PC-3 (cell line): ENCODE measurements at regions not wholly inside any gene's neighbourhood (a gene's known extent, or its start where the extent isn't known, plus 50 kb on each side); places are given as distances from the start of the nearest gene placed in this dataset.
"Not testable (repeated sequence)": the region's sequence is repeated elsewhere in the genome, so short reads cannot be mapped to it uniquely, and the experiment has no call there.

Source experiments
- EZH2phosphoT487 ChIP-seq: fragments of 300-600 bp; sonication (generic); IDR thresholded peaks from 2 replicates; pipeline ENCODE4 v1.6.1; 2018; ENCODE audit warnings: mild to moderate bottlenecking, antibody characterized with exemption, low read length, borderline replicate concordance
- TF ChIP-seq, protein P1 (sequence below): fragments of 300-600 bp; sonication (generic); conservative IDR thresholded peaks from 2 replicates; pipeline ENCODE4 v1.5.1; 2017; ENCODE audit warnings: antibody characterized with exemption, low read depth, mild to moderate bottlenecking, low read length

DNA sequence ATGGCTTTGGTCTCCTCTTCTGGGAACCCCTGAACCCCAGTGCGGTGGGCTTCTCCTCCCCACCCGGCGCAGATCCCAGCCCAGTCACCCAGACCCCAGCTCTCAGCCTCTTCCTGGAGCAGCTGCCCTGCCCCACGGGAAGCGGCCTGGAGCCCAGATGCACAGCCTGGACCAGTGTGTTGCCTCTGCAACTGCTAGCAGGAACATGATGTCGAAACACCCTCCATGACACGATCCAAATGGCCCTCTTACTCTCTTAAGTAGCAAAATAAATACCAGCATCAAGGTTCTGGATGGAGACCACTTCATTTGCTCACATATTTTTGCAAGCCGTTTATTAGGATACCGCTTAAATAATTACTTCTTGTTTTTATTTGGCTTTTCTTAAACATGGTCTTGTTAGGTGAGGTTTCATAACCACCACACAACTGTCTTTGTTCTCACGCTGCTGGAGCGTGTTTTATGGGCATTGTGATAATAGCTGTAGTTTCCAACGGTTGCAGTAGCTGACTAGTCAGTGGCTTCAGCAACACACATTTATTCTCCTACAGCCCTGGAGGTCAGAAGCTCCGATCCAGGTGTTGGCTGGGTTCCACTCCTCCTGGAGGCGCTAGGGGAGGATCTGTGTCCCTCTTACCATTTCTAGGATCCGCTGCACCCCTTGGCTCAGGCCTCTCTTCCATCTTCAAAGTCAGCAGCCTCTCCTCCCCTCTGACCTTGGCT is 5453.9 kb upstream of the TPTE start:
- TF ChIP-seq EZH2phosphoT487 = not testable (repeated sequence)
- TF ChIP-seq, protein P1, sequence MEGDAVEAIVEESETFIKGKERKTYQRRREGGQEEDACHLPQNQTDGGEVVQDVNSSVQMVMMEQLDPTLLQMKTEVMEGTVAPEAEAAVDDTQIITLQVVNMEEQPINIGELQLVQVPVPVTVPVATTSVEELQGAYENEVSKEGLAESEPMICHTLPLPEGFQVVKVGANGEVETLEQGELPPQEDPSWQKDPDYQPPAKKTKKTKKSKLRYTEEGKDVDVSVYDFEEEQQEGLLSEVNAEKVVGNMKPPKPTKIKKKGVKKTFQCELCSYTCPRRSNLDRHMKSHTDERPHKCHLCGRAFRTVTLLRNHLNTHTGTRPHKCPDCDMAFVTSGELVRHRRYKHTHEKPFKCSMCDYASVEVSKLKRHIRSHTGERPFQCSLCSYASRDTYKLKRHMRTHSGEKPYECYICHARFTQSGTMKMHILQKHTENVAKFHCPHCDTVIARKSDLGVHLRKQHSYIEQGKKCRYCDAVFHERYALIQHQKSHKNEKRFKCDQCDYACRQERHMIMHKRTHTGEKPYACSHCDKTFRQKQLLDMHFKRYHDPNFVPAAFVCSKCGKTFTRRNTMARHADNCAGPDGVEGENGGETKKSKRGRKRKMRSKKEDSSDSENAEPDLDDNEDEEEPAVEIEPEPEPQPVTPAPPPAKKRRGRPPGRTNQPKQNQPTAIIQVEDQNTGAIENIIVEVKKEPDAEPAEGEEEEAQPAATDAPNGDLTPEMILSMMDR = not testable (repeated sequence)
